Activated CD8-positive, alpha-beta T cell treated with anti-CD3 and anti-CD28 coated beads for 36 hours (primary cell): ENCODE measurements at regions not wholly inside any gene's neighbourhood (a gene's known extent, or its start where the extent isn't known, plus 50 kb on each side); places are given as distances from the start of the nearest gene placed in this dataset.

Source experiments
- ATAC-seq: fragments of 200-7000 bp; cut with Tn5 transposase; one replicate; pipeline ENCODE4 v1.10.0; 2021; ENCODE audit warnings: mild to moderate bottlenecking, moderate library complexity
- CTCF ChIA-PET: fragments of 350-600 bp; sonication (Branson Sonifier 250); formaldehyde crosslinking; loops from one replicate; lab custom pipeline; 2021; ENCODE audit warnings: antibody characterized with exemption; lab: Charles Lee
- POLR2A ChIA-PET: fragments of 350-600 bp; sonication (Branson Sonifier 250); formaldehyde crosslinking; loops from one replicate; lab custom pipeline; 2021; ENCODE audit warnings: antibody characterized with exemption; lab: Charles Lee
- DNase-seq: peaks from one replicate; pipeline ENCODE4 v3.0.0-alpha.2; 2020
- H3K27ac Mint-ChIP-seq: one replicate; pipeline ENCODE4 v1.8.0; 2021; ENCODE audit warnings: mild to moderate bottlenecking, mixed read lengths
- H3K27me3 Mint-ChIP-seq: one replicate; pipeline ENCODE4 v1.8.0; 2021; ENCODE audit warnings: mixed read lengths
- H3K36me3 Mint-ChIP-seq: one replicate; pipeline ENCODE4 v1.8.0; 2021; ENCODE audit warnings: low read depth, mixed read lengths
- H3K4me1 Mint-ChIP-seq: one replicate; pipeline ENCODE4 v1.8.0; 2021; ENCODE audit warnings: low read depth, mixed read lengths
- H3K4me3 Mint-ChIP-seq: one replicate; pipeline ENCODE4 v1.8.0; 2021; ENCODE audit warnings: mild to moderate bottlenecking, moderate library complexity, mixed read lengths
- H3K9me3 Mint-ChIP-seq: one replicate; pipeline ENCODE4 v1.8.0; 2021; ENCODE audit warnings: mixed read lengths
- intact Hi-C: fragments of 100-400 bp; cut with micrococcal nuclease; formaldehyde crosslinking; loops from one replicate; pipeline ENCODE4 v1.10.0; 2022
- TF ChIP-seq, protein P1 (sequence below): fragments of 200-600 bp; IDR thresholded peaks from one replicate; pipeline ENCODE4 v1.8.0; 2022; ENCODE audit warnings: antibody characterized with exemption, mild to moderate bottlenecking

DNA sequence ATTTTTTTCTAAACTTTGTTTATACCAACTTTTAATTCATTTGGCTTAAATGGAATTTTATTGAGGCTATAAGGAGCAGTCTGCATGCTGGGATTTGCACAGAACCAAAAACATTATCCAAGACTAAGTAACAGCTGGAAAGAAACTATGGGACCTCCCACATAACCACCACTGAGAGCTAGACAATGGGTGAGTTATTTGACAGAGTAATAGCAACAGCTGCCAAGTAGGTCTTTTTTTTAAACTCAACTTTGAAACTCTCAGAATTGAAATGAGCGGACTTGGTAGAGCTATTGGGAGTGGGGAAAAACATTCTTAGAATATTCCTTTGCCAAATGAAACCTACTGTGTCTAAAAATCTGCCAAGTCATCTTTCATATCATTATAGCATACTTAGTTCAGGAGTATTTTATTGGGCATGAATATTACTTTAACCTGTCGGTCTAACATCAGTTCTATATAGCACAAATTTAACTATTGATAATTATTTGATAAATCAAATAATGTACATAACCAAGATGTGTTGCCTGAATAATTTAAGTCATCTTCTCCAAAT is 1428.0 kb downstream of the PCDH7 start:
- Mint-ChIP-seq H3K27ac (no peak overlapping the region), H3K36me3 (no peaks in the 10 kb centered on the region), H3K4me1 (no peaks in the 10 kb centered on the region), H3K9me3 (peaks cover 16% of the 10 kb centered on the region), H3K27me3 (no peaks in the 10 kb centered on the region), H3K4me3 (no peak overlapping the region)
- TF ChIP-seq, protein P1, sequence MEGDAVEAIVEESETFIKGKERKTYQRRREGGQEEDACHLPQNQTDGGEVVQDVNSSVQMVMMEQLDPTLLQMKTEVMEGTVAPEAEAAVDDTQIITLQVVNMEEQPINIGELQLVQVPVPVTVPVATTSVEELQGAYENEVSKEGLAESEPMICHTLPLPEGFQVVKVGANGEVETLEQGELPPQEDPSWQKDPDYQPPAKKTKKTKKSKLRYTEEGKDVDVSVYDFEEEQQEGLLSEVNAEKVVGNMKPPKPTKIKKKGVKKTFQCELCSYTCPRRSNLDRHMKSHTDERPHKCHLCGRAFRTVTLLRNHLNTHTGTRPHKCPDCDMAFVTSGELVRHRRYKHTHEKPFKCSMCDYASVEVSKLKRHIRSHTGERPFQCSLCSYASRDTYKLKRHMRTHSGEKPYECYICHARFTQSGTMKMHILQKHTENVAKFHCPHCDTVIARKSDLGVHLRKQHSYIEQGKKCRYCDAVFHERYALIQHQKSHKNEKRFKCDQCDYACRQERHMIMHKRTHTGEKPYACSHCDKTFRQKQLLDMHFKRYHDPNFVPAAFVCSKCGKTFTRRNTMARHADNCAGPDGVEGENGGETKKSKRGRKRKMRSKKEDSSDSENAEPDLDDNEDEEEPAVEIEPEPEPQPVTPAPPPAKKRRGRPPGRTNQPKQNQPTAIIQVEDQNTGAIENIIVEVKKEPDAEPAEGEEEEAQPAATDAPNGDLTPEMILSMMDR: no peak
- DNase-seq (no peak), ATAC-seq (no peak)
- ChIA-PET POLR2A (no interaction called here), CTCF (no interaction called here)
- intact Hi-C loops: no loop called here

- TF ChIP-seq, protein P1: no peak
- Mint-ChIP-seq H3K4me1 (no peaks in the 10 kb centered on the region), H3K9me3 (peaks cover 15% of the 10 kb centered on the region), H3K27me3 (no peaks in the 10 kb centered on the region), H3K36me3 (no peaks in the 10 kb centered on the region), H3K27ac (no peak overlapping the region), H3K4me3 (no peak overlapping the region)
- ChIA-PET POLR2A (no interaction called here), CTCF (no interaction called here)
- DNase-seq (no peak), ATAC-seq (no peak)
- intact Hi-C loops: no loop called here
Measured at GRCh38 chr4:32158961-32159360, 1438.8 kb downstream of the PCDH7 start.

DNA sequence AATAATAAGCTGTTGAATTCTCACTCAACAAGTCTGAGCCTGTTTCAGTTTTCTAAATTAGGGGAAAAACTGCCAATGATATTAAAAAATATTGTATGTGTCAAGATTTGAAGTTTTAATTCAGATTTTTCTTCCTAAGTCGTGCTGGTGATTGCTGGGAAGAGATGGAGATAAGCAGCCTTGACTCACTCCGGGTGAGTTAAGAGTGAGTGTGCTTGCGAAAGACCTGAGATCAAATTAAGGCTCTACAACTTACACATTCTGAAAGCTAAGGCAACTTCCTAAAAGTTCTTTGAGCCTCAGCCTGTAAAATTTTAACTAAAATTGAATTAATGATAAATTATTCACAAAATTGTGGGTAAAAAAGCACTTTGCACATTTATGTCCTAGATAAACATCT is 1441.2 kb downstream of the PCDH7 start:
- DNase-seq (no peak), ATAC-seq (no peak)
- intact Hi-C loops: no loop called here
- TF ChIP-seq, protein P1: no peak
- POLR2A ChIA-PET: no interaction called here
- H3K9me3 Mint-ChIP-seq: peaks cover 10% of the 10 kb centered on the region
- no peak overlapping the region for H3K27ac Mint-ChIP-seq
- no peaks in the 10 kb centered on the region for H3K36me3 Mint-ChIP-seq
- H3K4me3 Mint-ChIP-seq: no peak overlapping the region
- no peaks in the 10 kb centered on the region for H3K27me3 Mint-ChIP-seq
- CTCF ChIA-PET: no interaction called here
- no peaks in the 10 kb centered on the region for H3K4me1 Mint-ChIP-seq

GRCh38 chr4:32163125-32163524 is 1443.0 kb downstream of the PCDH7 start:
- TF ChIP-seq, protein P1: no peak
- H3K4me3 Mint-ChIP-seq: no peak overlapping the region
- no peaks in the 10 kb centered on the region for H3K36me3 Mint-ChIP-seq
- ChIA-PET CTCF (no interaction called here), POLR2A (no interaction called here)
- no peak for ATAC-seq
- no peak overlapping the region for H3K27ac Mint-ChIP-seq
- DNase-seq: no peak
- peaks cover 7% of the 10 kb centered on the region for H3K9me3 Mint-ChIP-seq
- H3K27me3 Mint-ChIP-seq: no peaks in the 10 kb centered on the region
- H3K4me1 Mint-ChIP-seq: no peaks in the 10 kb centered on the region
- intact Hi-C loops: no loop called here

- intact Hi-C loops: no loop called here
- Mint-ChIP-seq H3K4me3 (no peak overlapping the region), H3K27me3 (no peaks in the 10 kb centered on the region), H3K36me3 (no peaks in the 10 kb centered on the region), H3K27ac (no peak overlapping the region), H3K4me1 (no peaks in the 10 kb centered on the region), H3K9me3 (peaks cover 8% of the 10 kb centered on the region)
- ATAC-seq (no peak), DNase-seq (no peak)
- CTCF ChIA-PET: no interaction called here
- TF ChIP-seq, protein P1: no peak
- POLR2A ChIA-PET: no interaction called here
Measured at GRCh38 chr4:32169841-32170240, 1449.7 kb downstream of the PCDH7 start.
